ENCODE measurements at regions not wholly inside any gene's neighbourhood (a gene's known extent, or its start where the extent isn't known, plus 50 kb on each side); places are given as distances from the start of the nearest gene placed in this dataset.
"Not testable (repeated sequence)": the region's sequence is repeated elsewhere in the genome, so short reads cannot be mapped to it uniquely, and the experiment has no call there.

GRCh38 chr13:25001476-25002206, 94.3 kb upstream of the PABPC3 start:
- H2BK120ac ChIP-seq (ENCODE audit: low read depth, low read length) = no peak overlapping the region
- 92% methylated on average over 11 of the region's 11 CpGs for WGBS

GRCh38 chr13:25002311-25002710, 93.6 kb upstream of the PABPC3 start:
- H2BK5ac ChIP-seq (ENCODE audit: low read depth, low read length, poor library complexity, severe bottlenecking); H2BK15ac ChIP-seq (ENCODE audit: low read depth, poor library complexity, severe bottlenecking); H4K91ac ChIP-seq (ENCODE audit: low read length); H3K36me3 ChIP-seq (ENCODE audit: control insufficient read depth in 1 of 2, insufficient read depth in 2 of 2, low read depth in 1 of 2, low read length in 2 of 2); H3K9me3 ChIP-seq (ENCODE audit: control insufficient read depth, low read length); H2BK12ac ChIP-seq (ENCODE audit: low read length in 2 of 2); H3K23ac ChIP-seq (ENCODE audit: low read length in 2 of 2); H4K8ac ChIP-seq (ENCODE audit: low read length); H2AFZ ChIP-seq (ENCODE audit: low read depth, low read length); H3K14ac ChIP-seq (ENCODE audit: low read length in 2 of 2); H2BK120ac ChIP-seq (ENCODE audit: low read depth, low read length); H3K18ac ChIP-seq (ENCODE audit: low read depth in 1 of 2, low read length in 2 of 2); H3K4me3 ChIP-seq (ENCODE audit: insufficient read depth in 1 of 2, low read depth in 1 of 2, low read length in 2 of 2); H3K79me1 ChIP-seq (replicated peaks; ENCODE audit: low read length, poor library complexity, severe bottlenecking); H3K9ac ChIP-seq (ENCODE audit: low read length); H3K4ac ChIP-seq (ENCODE audit: low read depth in 1 of 2, low read length in 2 of 2); H2AK5ac ChIP-seq (ENCODE audit: low read length, severe bottlenecking); H3K4me1 ChIP-seq (ENCODE audit: control insufficient read depth, insufficient read depth, low read depth, low read length): not testable (repeated sequence)
- H3K4me2 ChIP-seq (ENCODE audit: low read length, poor library complexity, severe bottlenecking) = peak overlapping the region; percentile 33
- peak overlapping the region; percentile 87 for H3K27ac ChIP-seq (ENCODE audit: low read length, poor library complexity, severe bottlenecking)
- 19% methylated on average over 14 of the region's 14 CpGs for WGBS
- peaks cover 0 to 27% of the 10 kb centered on the region in 2 experiments for H3K27me3 ChIP-seq (ENCODE audit: control insufficient read depth in 1 of 2, insufficient read depth in 1 of 2, low read length in 2 of 2)
- peak; percentile 12 for DNase-seq

More at GRCh38 chr13:25001476-25002206, 94.3 kb upstream of the PABPC3 start:
- Histone ChIP-seq H3K27me3 (ENCODE audit: control insufficient read depth in 1 of 2, insufficient read depth in 1 of 2, low read length in 2 of 2) (peaks cover 0 to 27% of the 10 kb centered on the region in 2 experiments), H2AK5ac (ENCODE audit: low read length, severe bottlenecking) (no peak overlapping the region), H3K9ac (ENCODE audit: low read length) (no peak overlapping the region), H3K23ac (ENCODE audit: low read length in 2 of 2) (no peak overlapping the region), H2BK15ac (ENCODE audit: low read depth, poor library complexity, severe bottlenecking) (no peak overlapping the region), H3K27ac (ENCODE audit: low read length, poor library complexity, severe bottlenecking) (peak overlapping the region; percentile 70), H4K91ac (ENCODE audit: low read length) (no peak overlapping the region), H2AFZ (ENCODE audit: low read depth, low read length) (no peak overlapping the region), H3K4me2 (ENCODE audit: low read length, poor library complexity, severe bottlenecking) (no peak overlapping the region), H2BK12ac (ENCODE audit: low read length in 2 of 2) (no peak overlapping the region), H3K79me1 (replicated peaks; ENCODE audit: low read length, poor library complexity, severe bottlenecking) (no peaks in the 10 kb centered on the region), H3K9me3 (ENCODE audit: control insufficient read depth, low read length) (no peaks in the 10 kb centered on the region), H3K4ac (ENCODE audit: low read depth in 1 of 2, low read length in 2 of 2) (no peak overlapping the region), H3K4me1 (ENCODE audit: control insufficient read depth, insufficient read depth, low read depth, low read length) (peaks cover 3% of the 10 kb centered on the region), H2BK5ac (ENCODE audit: low read depth, low read length, poor library complexity, severe bottlenecking) (peak overlapping the region; percentile 19), H3K14ac (ENCODE audit: low read length in 2 of 2) (no peak overlapping the region), H3K36me3 (ENCODE audit: control insufficient read depth in 1 of 2, insufficient read depth in 2 of 2, low read depth in 1 of 2, low read length in 2 of 2) (no peaks in the 10 kb centered on the region), H3K18ac (ENCODE audit: low read depth in 1 of 2, low read length in 2 of 2) (no peak overlapping the region), H3K4me3 (ENCODE audit: insufficient read depth in 1 of 2, low read depth in 1 of 2, low read length in 2 of 2) (no peak overlapping the region), H4K8ac (ENCODE audit: low read length) (no peak overlapping the region)
- no peak for DNase-seq

DNA sequence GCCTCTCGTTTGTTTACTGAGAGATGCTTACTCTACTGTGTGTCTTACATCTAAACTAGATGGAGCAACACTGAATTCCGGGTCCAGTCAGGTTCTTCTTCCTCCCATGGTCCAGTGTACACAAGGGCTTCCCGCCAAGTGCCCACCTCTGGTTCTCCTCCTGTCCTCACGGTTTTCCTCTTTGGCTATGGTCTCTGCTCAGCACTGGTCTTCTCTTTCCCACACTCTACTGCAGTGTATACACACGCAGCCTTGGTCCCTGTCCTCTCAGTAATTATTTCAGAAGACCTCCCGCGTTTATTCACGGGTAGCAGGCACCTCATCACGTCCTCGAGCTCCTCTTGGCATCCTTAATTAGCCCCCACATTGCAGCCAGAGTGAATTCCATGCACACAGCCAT, 91.4 kb upstream of the PABPC3 start:
- not testable (repeated sequence) for H2BK12ac ChIP-seq (ENCODE audit: low read length in 2 of 2); H3K4me1 ChIP-seq (ENCODE audit: control insufficient read depth, insufficient read depth, low read depth, low read length); H3K79me1 ChIP-seq (replicated peaks; ENCODE audit: low read length, poor library complexity, severe bottlenecking); H2AFZ ChIP-seq (ENCODE audit: low read depth, low read length); H3K9me3 ChIP-seq (ENCODE audit: control insufficient read depth, low read length); H3K14ac ChIP-seq (ENCODE audit: low read length in 2 of 2); H3K36me3 ChIP-seq (ENCODE audit: control insufficient read depth in 1 of 2, insufficient read depth in 2 of 2, low read depth in 1 of 2, low read length in 2 of 2); H2BK120ac ChIP-seq (ENCODE audit: low read depth, low read length); H3K18ac ChIP-seq (ENCODE audit: low read depth in 1 of 2, low read length in 2 of 2); H2BK15ac ChIP-seq (ENCODE audit: low read depth, poor library complexity, severe bottlenecking); H3K4ac ChIP-seq (ENCODE audit: low read depth in 1 of 2, low read length in 2 of 2); H3K23ac ChIP-seq (ENCODE audit: low read length in 2 of 2); H2AK5ac ChIP-seq (ENCODE audit: low read length, severe bottlenecking); H4K8ac ChIP-seq (ENCODE audit: low read length); H3K27ac ChIP-seq (ENCODE audit: low read length, poor library complexity, severe bottlenecking); H3K4me3 ChIP-seq (ENCODE audit: insufficient read depth in 1 of 2, low read depth in 1 of 2, low read length in 2 of 2); H3K4me2 ChIP-seq (ENCODE audit: low read length, poor library complexity, severe bottlenecking); DNase-seq; H3K9ac ChIP-seq (ENCODE audit: low read length); H4K91ac ChIP-seq (ENCODE audit: low read length); H2BK5ac ChIP-seq (ENCODE audit: low read depth, low read length, poor library complexity, severe bottlenecking)
- WGBS = no CpG with 5 or more reads among the region's 10 CpGs
- H3K27me3 ChIP-seq (ENCODE audit: control insufficient read depth in 1 of 2, insufficient read depth in 1 of 2, low read length in 2 of 2) = peaks cover 0 to 16% of the 10 kb centered on the region in 2 experiments

GRCh38 chr13:25005050-25005497, 90.9 kb upstream of the PABPC3 start:
- H2BK12ac ChIP-seq (ENCODE audit: low read length in 2 of 2); H2BK15ac ChIP-seq (ENCODE audit: low read depth, poor library complexity, severe bottlenecking); H2AFZ ChIP-seq (ENCODE audit: low read depth, low read length); H3K79me1 ChIP-seq (replicated peaks; ENCODE audit: low read length, poor library complexity, severe bottlenecking); H3K4ac ChIP-seq (ENCODE audit: low read depth in 1 of 2, low read length in 2 of 2); H4K8ac ChIP-seq (ENCODE audit: low read length); H3K18ac ChIP-seq (ENCODE audit: low read depth in 1 of 2, low read length in 2 of 2); H3K14ac ChIP-seq (ENCODE audit: low read length in 2 of 2); H2AK5ac ChIP-seq (ENCODE audit: low read length, severe bottlenecking); H2BK120ac ChIP-seq (ENCODE audit: low read depth, low read length); H3K23ac ChIP-seq (ENCODE audit: low read length in 2 of 2); H4K91ac ChIP-seq (ENCODE audit: low read length); H3K36me3 ChIP-seq (ENCODE audit: control insufficient read depth in 1 of 2, insufficient read depth in 2 of 2, low read depth in 1 of 2, low read length in 2 of 2); H3K4me1 ChIP-seq (ENCODE audit: control insufficient read depth, insufficient read depth, low read depth, low read length); H3K27ac ChIP-seq (ENCODE audit: low read length, poor library complexity, severe bottlenecking); H3K4me3 ChIP-seq (ENCODE audit: insufficient read depth in 1 of 2, low read depth in 1 of 2, low read length in 2 of 2); H2BK5ac ChIP-seq (ENCODE audit: low read depth, low read length, poor library complexity, severe bottlenecking); H3K9ac ChIP-seq (ENCODE audit: low read length); H3K9me3 ChIP-seq (ENCODE audit: control insufficient read depth, low read length): not testable (repeated sequence)
- peak; percentile 43 for DNase-seq
- WGBS = no CpG with 5 or more reads among the region's 5 CpGs
- H3K4me2 ChIP-seq (ENCODE audit: low read length, poor library complexity, severe bottlenecking) = peak overlapping the region; percentile 43
- H3K27me3 ChIP-seq (ENCODE audit: control insufficient read depth in 1 of 2, insufficient read depth in 1 of 2, low read length in 2 of 2) = peaks cover 0 to 14% of the 10 kb centered on the region in 2 experiments
